WTC11 (cell line): ENCODE measurements at regions not wholly inside any gene's neighbourhood (a gene's known extent, or its start where the extent isn't known, plus 50 kb on each side); places are given as distances from the start of the nearest gene placed in this dataset.

ENCODE experiments used
- ATAC-seq: fragments of 200-7000 bp; cut with Tn5 transposase; 2 replicates; pipeline ENCODE4 v1.10.0; 2021; ENCODE audit warnings: mild to moderate bottlenecking, moderate library complexity
- CTCF ChIA-PET: fragments of 300-600 bp; sonication (Branson Sonifier 250); formaldehyde crosslinking; loops from one replicate; lab custom pipeline; 2021; ENCODE audit warnings: antibody characterized with exemption; lab: Charles Lee
- POLR2A ChIA-PET: fragments of 350-600 bp; sonication (Branson Sonifier 250); formaldehyde crosslinking; loops from one replicate; lab custom pipeline; 2021; ENCODE audit warnings: antibody characterized with exemption; lab: Charles Lee
- DNase-seq: peaks from one replicate; pipeline ENCODE4 v3.0.0; 2021; ENCODE audit warnings: low spot score
- H3K27ac Mint-ChIP-seq: 2 replicates; pipeline ENCODE4 v1.8.0; 2021; ENCODE audit warnings: mixed read lengths
- H3K27me3 Mint-ChIP-seq: 2 replicates; pipeline ENCODE4 v1.8.0; 2021; ENCODE audit warnings: low read depth, mild to moderate bottlenecking, moderate library complexity, mixed read lengths
- H3K36me3 Mint-ChIP-seq: 2 replicates; pipeline ENCODE4 v1.8.0; 2021; ENCODE audit warnings: mixed read lengths
- H3K4me1 Mint-ChIP-seq: 2 replicates; pipeline ENCODE4 v1.8.0; 2022; ENCODE audit warnings: mixed read lengths
- H3K4me3 Mint-ChIP-seq: 2 replicates; pipeline ENCODE4 v1.8.0; 2021; ENCODE audit warnings: mild to moderate bottlenecking, moderate library complexity, mixed read lengths
- H3K9me3 Mint-ChIP-seq: 2 replicates; pipeline ENCODE4 v1.8.0; 2021; ENCODE audit warnings: mixed read lengths
- ATF3 ChIP-seq: sonication (generic); formaldehyde crosslinking; conservative IDR thresholded peaks from 2 replicates; pipeline ENCODE4 v1.8.1; 2022; ENCODE audit warnings: mild to moderate bottlenecking, missing genetic modification reagents
- CBFB ChIP-seq: sonication (generic); formaldehyde crosslinking; IDR thresholded peaks from 2 replicates; pipeline ENCODE4 v1.8.1; 2022; ENCODE audit warnings: mild to moderate bottlenecking, low read depth, missing genetic modification reagents
- CREB1 ChIP-seq: sonication (generic); formaldehyde crosslinking; IDR thresholded peaks from 2 replicates; pipeline ENCODE4 v1.8.0; 2023; ENCODE audit warnings: mild to moderate bottlenecking, missing genetic modification reagents
- FOXJ3 ChIP-seq: sonication (generic); formaldehyde crosslinking; IDR thresholded peaks from 2 replicates; pipeline ENCODE4 v1.9.0; 2021; ENCODE audit warnings: missing genetic modification reagents, mild to moderate bottlenecking, borderline replicate concordance
- GABPB1 ChIP-seq: sonication (generic); formaldehyde crosslinking; IDR thresholded peaks from 2 replicates; pipeline ENCODE4 v1.8.1; 2023; ENCODE audit warnings: mild to moderate bottlenecking, missing genetic modification reagents
- GRHL2 ChIP-seq: fragments of 250-450 bp; sonication (Bioruptor Pico); IDR thresholded peaks from 2 replicates; pipeline ENCODE4 v1.8.0; 2022; ENCODE audit warnings: mild to moderate bottlenecking, moderate library complexity; ENCODE audit not compliant: insufficient replicate concordance, severe bottlenecking
- GTF2I ChIP-seq: fragments of 250-450 bp; sonication (Bioruptor Pico); conservative IDR thresholded peaks from 2 replicates; pipeline ENCODE4 v1.4.0; 2021; ENCODE audit warnings: mild to moderate bottlenecking
- HMGXB4 ChIP-seq: sonication (generic); formaldehyde crosslinking; IDR thresholded peaks from 2 replicates; pipeline ENCODE4 v1.8.1; 2023; ENCODE audit warnings: mild to moderate bottlenecking, moderate library complexity, missing genetic modification reagents
- SMAD4 ChIP-seq: sonication (generic); formaldehyde crosslinking; IDR thresholded peaks from 2 replicates; pipeline ENCODE4 v1.8.0; 2022; ENCODE audit warnings: mild to moderate bottlenecking, missing genetic modification reagents
- TCF7 ChIP-seq: sonication (generic); formaldehyde crosslinking; IDR thresholded peaks from 2 replicates; pipeline ENCODE4 v1.8.0; 2022; ENCODE audit warnings: mild to moderate bottlenecking, low read depth, missing genetic modification reagents, moderate library complexity
- ZSCAN18 ChIP-seq: fragments of 250-450 bp; sonication (Bioruptor Pico); IDR thresholded peaks from 2 replicates; pipeline ENCODE4 v2.1.2; 2022; ENCODE audit warnings: mild to moderate bottlenecking, moderate library complexity
- TF ChIP-seq, protein P1 (sequence below): fragments of 250-450 bp; sonication (Bioruptor Pico); IDR thresholded peaks from 2 replicates; pipeline ENCODE4 v1.9.0; 2021; ENCODE audit warnings: mild to moderate bottlenecking, borderline replicate concordance
- TF ChIP-seq, protein P2 (sequence below): sonication (generic); formaldehyde crosslinking; IDR thresholded peaks from 2 replicates; pipeline ENCODE4 v1.8.1; 2022; ENCODE audit warnings: mild to moderate bottlenecking, missing genetic modification reagents, moderate library complexity, borderline replicate concordance
- TF ChIP-seq, protein P3 (sequence below): sonication (generic); formaldehyde crosslinking; IDR thresholded peaks from 2 replicates; pipeline ENCODE4 v1.8.1; 2023; ENCODE audit warnings: mild to moderate bottlenecking, missing genetic modification reagents
- TF ChIP-seq, protein P4 (sequence below): sonication (generic); formaldehyde crosslinking; IDR thresholded peaks from 2 replicates; pipeline ENCODE4 v1.8.1; 2023; ENCODE audit warnings: mild to moderate bottlenecking, missing genetic modification reagents, borderline replicate concordance

DNA sequence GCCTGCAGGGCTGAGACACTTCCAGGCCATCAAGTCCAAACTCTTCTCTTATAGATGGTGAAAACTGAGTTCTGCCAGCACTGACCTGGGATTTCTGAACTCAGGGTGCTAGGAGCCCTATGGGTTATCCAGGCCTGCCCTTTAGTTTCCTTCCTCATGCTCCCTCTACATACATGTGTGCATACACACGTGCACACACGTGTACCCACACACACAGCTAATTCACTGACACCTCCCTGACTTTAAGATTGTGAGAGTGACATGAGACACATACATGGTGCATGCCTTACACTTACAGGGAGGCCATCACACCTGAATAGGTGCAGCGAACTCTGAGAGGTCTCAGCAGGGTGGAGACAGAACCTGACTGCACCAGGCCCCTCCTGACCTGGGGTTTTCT, 267.4 kb downstream of the CYP26B1 start (continued):
- TF ChIP-seq, protein P1, sequence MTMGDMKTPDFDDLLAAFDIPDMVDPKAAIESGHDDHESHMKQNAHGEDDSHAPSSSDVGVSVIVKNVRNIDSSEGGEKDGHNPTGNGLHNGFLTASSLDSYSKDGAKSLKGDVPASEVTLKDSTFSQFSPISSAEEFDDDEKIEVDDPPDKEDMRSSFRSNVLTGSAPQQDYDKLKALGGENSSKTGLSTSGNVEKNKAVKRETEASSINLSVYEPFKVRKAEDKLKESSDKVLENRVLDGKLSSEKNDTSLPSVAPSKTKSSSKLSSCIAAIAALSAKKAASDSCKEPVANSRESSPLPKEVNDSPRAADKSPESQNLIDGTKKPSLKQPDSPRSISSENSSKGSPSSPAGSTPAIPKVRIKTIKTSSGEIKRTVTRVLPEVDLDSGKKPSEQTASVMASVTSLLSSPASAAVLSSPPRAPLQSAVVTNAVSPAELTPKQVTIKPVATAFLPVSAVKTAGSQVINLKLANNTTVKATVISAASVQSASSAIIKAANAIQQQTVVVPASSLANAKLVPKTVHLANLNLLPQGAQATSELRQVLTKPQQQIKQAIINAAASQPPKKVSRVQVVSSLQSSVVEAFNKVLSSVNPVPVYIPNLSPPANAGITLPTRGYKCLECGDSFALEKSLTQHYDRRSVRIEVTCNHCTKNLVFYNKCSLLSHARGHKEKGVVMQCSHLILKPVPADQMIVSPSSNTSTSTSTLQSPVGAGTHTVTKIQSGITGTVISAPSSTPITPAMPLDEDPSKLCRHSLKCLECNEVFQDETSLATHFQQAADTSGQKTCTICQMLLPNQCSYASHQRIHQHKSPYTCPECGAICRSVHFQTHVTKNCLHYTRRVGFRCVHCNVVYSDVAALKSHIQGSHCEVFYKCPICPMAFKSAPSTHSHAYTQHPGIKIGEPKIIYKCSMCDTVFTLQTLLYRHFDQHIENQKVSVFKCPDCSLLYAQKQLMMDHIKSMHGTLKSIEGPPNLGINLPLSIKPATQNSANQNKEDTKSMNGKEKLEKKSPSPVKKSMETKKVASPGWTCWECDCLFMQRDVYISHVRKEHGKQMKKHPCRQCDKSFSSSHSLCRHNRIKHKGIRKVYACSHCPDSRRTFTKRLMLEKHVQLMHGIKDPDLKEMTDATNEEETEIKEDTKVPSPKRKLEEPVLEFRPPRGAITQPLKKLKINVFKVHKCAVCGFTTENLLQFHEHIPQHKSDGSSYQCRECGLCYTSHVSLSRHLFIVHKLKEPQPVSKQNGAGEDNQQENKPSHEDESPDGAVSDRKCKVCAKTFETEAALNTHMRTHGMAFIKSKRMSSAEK (CRISPR knock-in tag), result no peak
- TF ChIP-seq HMGXB4 (no peak), GRHL2 (CRISPR knock-in tag) (no peak)
- TF ChIP-seq, protein P2, sequence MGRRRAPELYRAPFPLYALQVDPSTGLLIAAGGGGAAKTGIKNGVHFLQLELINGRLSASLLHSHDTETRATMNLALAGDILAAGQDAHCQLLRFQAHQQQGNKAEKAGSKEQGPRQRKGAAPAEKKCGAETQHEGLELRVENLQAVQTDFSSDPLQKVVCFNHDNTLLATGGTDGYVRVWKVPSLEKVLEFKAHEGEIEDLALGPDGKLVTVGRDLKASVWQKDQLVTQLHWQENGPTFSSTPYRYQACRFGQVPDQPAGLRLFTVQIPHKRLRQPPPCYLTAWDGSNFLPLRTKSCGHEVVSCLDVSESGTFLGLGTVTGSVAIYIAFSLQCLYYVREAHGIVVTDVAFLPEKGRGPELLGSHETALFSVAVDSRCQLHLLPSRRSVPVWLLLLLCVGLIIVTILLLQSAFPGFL, result no peak

- Mint-ChIP-seq H3K36me3 (no peaks in the 10 kb centered on the region), H3K27ac (no peak overlapping the region), H3K9me3 (peaks cover 5% of the 10 kb centered on the region), H3K4me3 (no peak overlapping the region), H3K27me3 (peaks cover 4% of the 10 kb centered on the region; the same call in 1 of the 2 replicates), H3K4me1 (no peaks in the 10 kb centered on the region; the same call in 1 of the 2 replicates)
- ATAC-seq, result no peak
- ChIA-PET POLR2A (interaction anchor here (0.6 kb wide), 2 partner anchors 44 to 113 kb away, joined by 3 read pairs; no protein-coding TSS in a partner anchor), CTCF (no interaction called here)
- no peak for DNase-seq
- TF ChIP-seq GABPB1 (CRISPR knock-in tag) (no peak), CREB1 (CRISPR knock-in tag) (no peak), ZSCAN18 (no peak), ATF3 (CRISPR knock-in tag) (no peak), SMAD4 (CRISPR knock-in tag) (no peak), FOXJ3 (no peak), GTF2I (no peak), HMGXB4 (no peak), CBFB (CRISPR knock-in tag) (no peak), TCF7 (CRISPR knock-in tag) (no peak)
- TF ChIP-seq, protein P3, sequence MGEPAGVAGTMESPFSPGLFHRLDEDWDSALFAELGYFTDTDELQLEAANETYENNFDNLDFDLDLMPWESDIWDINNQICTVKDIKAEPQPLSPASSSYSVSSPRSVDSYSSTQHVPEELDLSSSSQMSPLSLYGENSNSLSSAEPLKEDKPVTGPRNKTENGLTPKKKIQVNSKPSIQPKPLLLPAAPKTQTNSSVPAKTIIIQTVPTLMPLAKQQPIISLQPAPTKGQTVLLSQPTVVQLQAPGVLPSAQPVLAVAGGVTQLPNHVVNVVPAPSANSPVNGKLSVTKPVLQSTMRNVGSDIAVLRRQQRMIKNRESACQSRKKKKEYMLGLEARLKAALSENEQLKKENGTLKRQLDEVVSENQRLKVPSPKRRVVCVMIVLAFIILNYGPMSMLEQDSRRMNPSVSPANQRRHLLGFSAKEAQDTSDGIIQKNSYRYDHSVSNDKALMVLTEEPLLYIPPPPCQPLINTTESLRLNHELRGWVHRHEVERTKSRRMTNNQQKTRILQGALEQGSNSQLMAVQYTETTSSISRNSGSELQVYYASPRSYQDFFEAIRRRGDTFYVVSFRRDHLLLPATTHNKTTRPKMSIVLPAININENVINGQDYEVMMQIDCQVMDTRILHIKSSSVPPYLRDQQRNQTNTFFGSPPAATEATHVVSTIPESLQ (CRISPR knock-in tag), result no peak
- TF ChIP-seq, protein P4, sequence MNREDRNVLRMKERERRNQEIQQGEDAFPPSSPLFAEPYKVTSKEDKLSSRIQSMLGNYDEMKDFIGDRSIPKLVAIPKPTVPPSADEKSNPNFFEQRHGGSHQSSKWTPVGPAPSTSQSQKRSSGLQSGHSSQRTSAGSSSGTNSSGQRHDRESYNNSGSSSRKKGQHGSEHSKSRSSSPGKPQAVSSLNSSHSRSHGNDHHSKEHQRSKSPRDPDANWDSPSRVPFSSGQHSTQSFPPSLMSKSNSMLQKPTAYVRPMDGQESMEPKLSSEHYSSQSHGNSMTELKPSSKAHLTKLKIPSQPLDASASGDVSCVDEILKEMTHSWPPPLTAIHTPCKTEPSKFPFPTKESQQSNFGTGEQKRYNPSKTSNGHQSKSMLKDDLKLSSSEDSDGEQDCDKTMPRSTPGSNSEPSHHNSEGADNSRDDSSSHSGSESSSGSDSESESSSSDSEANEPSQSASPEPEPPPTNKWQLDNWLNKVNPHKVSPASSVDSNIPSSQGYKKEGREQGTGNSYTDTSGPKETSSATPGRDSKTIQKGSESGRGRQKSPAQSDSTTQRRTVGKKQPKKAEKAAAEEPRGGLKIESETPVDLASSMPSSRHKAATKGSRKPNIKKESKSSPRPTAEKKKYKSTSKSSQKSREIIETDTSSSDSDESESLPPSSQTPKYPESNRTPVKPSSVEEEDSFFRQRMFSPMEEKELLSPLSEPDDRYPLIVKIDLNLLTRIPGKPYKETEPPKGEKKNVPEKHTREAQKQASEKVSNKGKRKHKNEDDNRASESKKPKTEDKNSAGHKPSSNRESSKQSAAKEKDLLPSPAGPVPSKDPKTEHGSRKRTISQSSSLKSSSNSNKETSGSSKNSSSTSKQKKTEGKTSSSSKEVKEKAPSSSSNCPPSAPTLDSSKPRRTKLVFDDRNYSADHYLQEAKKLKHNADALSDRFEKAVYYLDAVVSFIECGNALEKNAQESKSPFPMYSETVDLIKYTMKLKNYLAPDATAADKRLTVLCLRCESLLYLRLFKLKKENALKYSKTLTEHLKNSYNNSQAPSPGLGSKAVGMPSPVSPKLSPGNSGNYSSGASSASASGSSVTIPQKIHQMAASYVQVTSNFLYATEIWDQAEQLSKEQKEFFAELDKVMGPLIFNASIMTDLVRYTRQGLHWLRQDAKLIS (CRISPR knock-in tag), result no peak
Measured at GRCh38 chr2:71879509-71880184, 268.0 kb downstream of the CYP26B1 start.
